DMS 273 (cell line): ENCODE measurements at regions not wholly inside any gene's neighbourhood (a gene's known extent, or its start where the extent isn't known, plus 50 kb on each side); places are given as distances from the start of the nearest gene placed in this dataset.
A peak's percentile ranks its signal among the peaks of the same experiment; 100 is the strongest.
"Not testable (repeated sequence)": the region's sequence is repeated elsewhere in the genome, so short reads cannot be mapped to it uniquely, and the experiment has no call there.

Experiments used
- DNase-seq: peaks from one replicate; lab custom pipeline; 2025; ENCODE audit not compliant: unreplicated experiment; lab: John Stamatoyannopoulos, UW

DNA sequence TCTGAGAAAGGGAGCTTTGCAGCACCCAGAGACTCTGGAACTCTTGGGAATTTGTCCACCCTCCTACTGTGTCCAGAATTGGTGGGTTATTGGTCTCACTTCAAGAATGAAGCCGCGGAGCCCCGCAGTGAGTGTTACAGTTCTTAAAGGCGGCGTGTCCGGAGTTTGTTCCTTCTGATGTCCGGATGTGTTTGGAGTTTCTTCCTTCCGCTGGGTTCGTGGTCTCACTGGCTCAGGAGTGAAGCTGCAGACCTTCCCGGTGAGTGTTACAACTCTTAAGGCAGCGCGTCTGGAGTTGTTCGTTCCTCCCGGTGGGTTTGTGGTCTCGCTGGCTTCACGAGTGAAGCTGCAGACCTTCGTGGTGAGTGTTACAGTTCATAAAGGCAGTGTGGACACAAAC is 824.7 kb downstream of the LRRTM4 start:
- DNase-seq: not testable (repeated sequence)

GRCh38 chr2:76692908-76693307 is 829.3 kb downstream of the LRRTM4 start:
- DNase-seq: no peak

DNA sequence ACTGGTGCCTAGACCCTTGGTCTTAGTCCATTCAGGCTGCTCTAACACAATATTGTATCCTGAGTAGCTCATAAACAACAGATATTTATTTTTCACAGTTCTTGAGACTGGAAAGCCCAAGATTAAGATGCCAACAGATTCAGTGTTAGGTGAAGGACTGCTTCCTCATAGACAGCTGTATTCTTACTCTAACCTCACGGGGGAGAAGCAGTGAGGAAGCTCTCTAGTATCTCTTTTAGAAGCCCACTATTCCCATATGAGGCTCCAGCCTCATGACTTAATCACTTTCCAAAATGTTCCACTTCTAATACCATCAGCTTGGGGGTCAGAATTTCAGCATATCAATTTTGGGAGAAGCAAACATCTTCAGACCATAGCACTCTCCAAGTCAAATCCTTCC is 833.4 kb downstream of the LRRTM4 start:
- DNase-seq: no peak

- DNase-seq: no peak
Measured at GRCh38 chr2:76687923-76688322, 834.3 kb downstream of the LRRTM4 start.

GRCh38 chr2:76684756-76685155 is 837.4 kb downstream of the LRRTM4 start:
- DNase-seq: no peak

DNA sequence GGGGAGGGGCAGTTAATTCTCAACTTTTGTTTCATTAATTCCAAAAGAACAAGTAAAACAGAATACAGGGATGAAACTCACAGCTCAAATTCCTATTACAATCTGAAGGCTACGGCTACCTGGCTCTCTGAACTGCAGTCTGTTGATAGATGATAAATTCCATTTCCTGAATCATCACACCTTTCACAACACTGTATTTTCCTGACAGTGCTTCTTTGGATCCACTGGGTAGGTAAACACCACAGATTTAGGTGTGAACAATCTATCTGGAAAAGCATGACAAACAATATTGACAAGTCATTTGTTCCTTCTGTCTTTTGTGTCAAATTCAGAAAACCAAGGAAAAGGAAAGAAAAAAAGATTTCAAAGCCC is 843.2 kb downstream of the LRRTM4 start:
- no peak for DNase-seq

DNA sequence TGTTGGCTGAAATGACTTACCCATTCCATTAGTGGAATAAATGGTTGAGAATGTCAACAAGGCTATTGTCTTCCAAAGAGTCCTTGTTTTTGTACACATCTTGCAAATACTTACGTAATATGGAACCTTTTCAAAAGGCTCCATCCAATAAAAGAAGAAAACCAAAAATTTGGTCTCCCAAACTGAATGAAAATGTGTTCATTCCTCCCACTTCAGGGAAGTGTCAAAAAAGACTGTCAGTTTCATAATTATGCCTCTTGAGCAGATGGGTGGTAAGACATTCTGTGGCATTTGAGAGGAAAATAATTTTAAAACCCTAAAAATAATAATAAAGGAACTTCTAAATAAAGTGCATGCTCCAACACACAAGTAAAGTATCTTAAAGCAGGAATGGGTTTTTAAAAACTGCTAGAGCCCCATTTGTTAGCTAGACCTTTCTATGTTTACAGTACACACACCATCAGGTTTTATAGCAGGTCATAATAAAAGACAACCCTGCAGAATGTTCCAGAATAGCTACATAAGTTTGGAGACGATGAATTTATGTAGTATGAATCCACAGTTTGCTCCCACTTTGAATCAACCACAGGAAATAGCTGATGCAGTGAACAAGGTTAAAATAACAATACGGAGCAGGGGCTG is 843.7 kb downstream of the LRRTM4 start:
- DNase-seq: no peak

DNA sequence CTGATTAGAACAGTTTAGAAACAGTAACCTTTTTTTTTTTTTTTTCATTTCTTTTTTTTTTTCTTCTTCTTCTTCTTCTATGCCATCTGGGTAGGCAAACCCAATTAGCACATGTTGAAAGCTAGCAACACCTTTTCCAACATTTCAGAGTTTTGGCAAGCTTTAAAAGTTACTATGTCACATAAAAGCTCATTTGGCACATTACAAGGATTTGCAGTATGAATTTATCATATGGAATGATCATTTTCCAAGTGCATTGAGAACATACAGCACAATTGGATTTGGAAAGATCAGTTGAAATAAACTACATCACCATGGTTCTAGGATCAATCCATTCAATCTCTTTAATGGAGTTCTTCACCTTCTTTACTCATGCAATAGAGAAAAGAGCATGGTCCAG is 847.0 kb downstream of the LRRTM4 start:
- no peak for DNase-seq

- DNase-seq: no peak
Measured at GRCh38 chr2:76672798-76673197, 849.4 kb downstream of the LRRTM4 start.

DNA sequence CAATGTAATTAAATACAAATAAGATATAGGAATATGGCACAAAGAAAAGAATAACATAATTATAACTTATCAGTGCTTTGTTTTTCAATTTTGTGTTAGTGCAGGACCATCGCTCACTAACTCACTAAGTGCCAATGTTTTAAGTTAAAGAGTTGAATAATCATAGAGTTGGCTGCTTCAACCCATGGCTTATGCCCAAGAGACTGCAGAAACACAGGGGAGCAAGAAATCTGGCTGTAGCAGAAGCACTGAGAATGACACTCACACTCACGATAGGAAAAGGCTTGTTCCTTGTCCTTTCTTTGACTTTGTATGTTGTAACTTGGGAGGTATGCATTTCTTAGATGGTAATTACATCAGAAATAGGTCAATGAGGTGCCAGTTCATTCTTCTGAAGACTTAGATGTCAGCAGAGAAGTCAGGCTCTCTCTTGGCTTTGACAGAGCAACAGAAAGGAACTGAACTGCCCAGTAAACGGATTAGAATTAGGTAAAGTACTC is 852.2 kb downstream of the LRRTM4 start:
- DNase-seq: no peak

- DNase-seq: no peak
Measured at GRCh38 chr2:76668279-76668678, 853.9 kb downstream of the LRRTM4 start.

DNA sequence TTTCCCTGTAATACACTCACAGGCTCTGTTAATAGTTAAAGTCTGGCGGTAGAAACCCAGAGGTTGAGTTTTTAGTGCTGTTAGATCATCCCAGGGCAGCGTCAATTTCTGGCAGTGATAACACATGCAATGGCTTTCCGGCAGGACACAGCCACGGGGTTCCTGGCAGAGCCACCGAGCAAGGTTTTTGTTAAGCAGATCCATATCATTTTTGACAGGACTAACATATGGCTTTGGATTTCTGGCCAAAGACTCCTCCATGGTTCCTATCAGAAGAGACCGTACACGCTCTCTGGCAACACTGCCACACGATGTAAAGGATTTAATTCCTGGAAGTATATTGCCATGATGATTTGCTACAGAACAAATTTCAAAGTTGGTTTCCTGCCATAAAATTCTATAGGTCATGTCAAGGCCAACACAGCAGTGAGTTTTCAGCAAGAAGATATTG is 854.3 kb downstream of the LRRTM4 start:
- DNase-seq: no peak

- DNase-seq: no peak
Measured at GRCh38 chr2:76642129-76642528, 880.0 kb downstream of the LRRTM4 start.

- DNase-seq: no peak
Measured at GRCh38 chr2:76641506-76641905, 880.7 kb downstream of the LRRTM4 start.

- DNase-seq: no peak
Measured at GRCh38 chr2:76640905-76641304, 881.3 kb downstream of the LRRTM4 start.

- no peak for DNase-seq
Measured at GRCh38 chr2:76639171-76639680, 883.0 kb downstream of the LRRTM4 start.

- no peak for DNase-seq
Measured at GRCh38 chr2:76633276-76633921, 888.8 kb downstream of the LRRTM4 start.

- DNase-seq: no peak
Measured at GRCh38 chr2:76625101-76625500, 897.1 kb downstream of the LRRTM4 start.

- DNase-seq: no peak
Measured at GRCh38 chr2:76613330-76613729, 902.6 kb upstream of the GCFC2 start.

DNA sequence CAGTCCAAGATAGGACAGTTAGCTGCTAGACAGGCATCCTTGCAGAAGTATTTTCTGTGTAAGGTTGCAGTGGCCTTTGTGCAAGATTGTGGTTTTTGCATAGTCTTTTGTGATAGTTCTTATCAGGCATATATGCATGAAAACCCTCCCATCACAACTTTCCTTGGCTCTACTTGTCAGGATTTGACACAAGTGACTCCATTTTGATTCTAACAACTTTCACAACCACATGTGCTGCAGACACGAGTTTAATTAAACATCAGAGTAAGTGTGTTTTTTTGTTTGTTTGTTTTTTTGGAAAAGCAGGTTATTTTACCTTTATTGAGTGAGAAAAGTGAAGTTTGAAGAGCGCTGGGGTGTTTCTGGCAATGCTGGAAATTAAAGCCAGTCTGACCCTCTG is 902.0 kb upstream of the GCFC2 start:
- DNase-seq: no peak

- DNase-seq: no peak
Measured at GRCh38 chr2:76610451-76610850, 899.7 kb upstream of the GCFC2 start.

GRCh38 chr2:76599732-76600368 is 889.1 kb upstream of the GCFC2 start:
- DNase-seq: peak; percentile 87
